ENCODE measurements at regions not wholly inside any gene's neighbourhood (a gene's known extent, or its start where the extent isn't known, plus 50 kb on each side); places are given as distances from the start of the nearest gene placed in this dataset.

DNA sequence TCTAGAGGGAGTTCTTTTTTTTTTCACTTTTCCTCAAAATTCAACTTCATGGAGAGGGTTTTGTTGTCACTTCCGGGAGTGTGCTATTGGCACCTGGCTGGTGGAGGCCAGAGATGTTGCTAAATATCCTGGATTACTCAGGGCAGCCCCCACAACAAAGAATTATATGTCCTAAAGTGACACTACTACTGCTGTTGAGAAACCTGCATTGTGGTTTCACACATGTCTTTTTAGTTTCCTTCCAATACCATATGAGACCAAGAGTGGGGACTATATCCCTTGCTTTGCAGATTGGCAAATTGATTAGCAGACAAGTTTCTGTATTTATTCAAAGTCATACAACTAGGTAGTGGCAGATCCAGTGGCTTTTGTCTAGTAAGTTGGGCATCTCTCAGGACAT is 826.8 kb downstream of the TRIB2 start (continued):
- TF ChIP-seq, protein P1, sequence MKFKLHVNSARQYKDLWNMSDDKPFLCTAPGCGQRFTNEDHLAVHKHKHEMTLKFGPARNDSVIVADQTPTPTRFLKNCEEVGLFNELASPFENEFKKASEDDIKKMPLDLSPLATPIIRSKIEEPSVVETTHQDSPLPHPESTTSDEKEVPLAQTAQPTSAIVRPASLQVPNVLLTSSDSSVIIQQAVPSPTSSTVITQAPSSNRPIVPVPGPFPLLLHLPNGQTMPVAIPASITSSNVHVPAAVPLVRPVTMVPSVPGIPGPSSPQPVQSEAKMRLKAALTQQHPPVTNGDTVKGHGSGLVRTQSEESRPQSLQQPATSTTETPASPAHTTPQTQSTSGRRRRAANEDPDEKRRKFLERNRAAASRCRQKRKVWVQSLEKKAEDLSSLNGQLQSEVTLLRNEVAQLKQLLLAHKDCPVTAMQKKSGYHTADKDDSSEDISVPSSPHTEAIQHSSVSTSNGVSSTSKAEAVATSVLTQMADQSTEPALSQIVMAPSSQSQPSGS (IDR thresholded peaks at IDR 0.05; ENCODE audit: low read length) = 0 out of 2 replicates have a peak, but pooled peaks have one; percentile 7
- TF ChIP-seq CHD2 (IDR thresholded peaks at IDR 0.05; ENCODE audit: borderline replicate concordance, low read depth, low read length) = no peak
- TF ChIP-seq FOXM1 (IDR thresholded peaks at IDR 0.05; ENCODE audit: low read depth, low read length) = no peak
- TF ChIP-seq, protein P2, sequence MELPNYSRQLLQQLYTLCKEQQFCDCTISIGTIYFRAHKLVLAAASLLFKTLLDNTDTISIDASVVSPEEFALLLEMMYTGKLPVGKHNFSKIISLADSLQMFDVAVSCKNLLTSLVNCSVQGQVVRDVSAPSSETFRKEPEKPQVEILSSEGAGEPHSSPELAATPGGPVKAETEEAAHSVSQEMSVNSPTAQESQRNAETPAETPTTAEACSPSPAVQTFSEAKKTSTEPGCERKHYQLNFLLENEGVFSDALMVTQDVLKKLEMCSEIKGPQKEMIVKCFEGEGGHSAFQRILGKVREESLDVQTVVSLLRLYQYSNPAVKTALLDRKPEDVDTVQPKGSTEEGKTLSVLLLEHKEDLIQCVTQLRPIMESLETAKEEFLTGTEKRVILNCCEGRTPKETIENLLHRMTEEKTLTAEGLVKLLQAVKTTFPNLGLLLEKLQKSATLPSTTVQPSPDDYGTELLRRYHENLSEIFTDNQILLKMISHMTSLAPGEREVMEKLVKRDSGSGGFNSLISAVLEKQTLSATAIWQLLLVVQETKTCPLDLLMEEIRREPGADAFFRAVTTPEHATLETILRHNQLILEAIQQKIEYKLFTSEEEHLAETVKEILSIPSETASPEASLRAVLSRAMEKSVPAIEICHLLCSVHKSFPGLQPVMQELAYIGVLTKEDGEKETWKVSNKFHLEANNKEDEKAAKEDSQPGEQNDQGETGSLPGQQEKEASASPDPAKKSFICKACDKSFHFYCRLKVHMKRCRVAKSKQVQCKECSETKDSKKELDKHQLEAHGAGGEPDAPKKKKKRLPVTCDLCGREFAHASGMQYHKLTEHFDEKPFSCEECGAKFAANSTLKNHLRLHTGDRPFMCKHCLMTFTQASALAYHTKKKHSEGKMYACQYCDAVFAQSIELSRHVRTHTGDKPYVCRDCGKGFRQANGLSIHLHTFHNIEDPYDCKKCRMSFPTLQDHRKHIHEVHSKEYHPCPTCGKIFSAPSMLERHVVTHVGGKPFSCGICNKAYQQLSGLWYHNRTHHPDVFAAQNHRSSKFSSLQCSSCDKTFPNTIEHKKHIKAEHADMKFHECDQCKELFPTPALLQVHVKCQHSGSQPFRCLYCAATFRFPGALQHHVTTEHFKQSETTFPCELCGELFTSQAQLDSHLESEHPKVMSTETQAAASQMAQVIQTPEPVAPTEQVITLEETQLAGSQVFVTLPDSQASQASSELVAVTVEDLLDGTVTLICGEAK (IDR thresholded peaks at IDR 0.05; ENCODE audit: borderline replicate concordance) = no peak
- TF ChIP-seq RAD21 (IDR thresholded peaks at IDR 0.05; ENCODE audit: insufficient read depth, low read depth, low read length) = 0 out of 2 replicates have a peak, but pooled peaks have one; percentile 18
- TF ChIP-seq ETV6 (conservative IDR thresholded peaks at IDR 0.05 in 1 of 2, IDR thresholded peaks at IDR 0.05 in 1 of 2; ENCODE audit: borderline replicate concordance in 1 of 2, low read depth in 1 of 2) = no peak
- TF ChIP-seq, protein P3, sequence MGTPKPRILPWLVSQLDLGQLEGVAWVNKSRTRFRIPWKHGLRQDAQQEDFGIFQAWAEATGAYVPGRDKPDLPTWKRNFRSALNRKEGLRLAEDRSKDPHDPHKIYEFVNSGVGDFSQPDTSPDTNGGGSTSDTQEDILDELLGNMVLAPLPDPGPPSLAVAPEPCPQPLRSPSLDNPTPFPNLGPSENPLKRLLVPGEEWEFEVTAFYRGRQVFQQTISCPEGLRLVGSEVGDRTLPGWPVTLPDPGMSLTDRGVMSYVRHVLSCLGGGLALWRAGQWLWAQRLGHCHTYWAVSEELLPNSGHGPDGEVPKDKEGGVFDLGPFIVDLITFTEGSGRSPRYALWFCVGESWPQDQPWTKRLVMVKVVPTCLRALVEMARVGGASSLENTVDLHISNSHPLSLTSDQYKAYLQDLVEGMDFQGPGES (IDR thresholded peaks at IDR 0.05) = no peak
- peak; percentile 60 for TF ChIP-seq IKZF1 (conservative IDR thresholded peaks at IDR 0.05)
- TF ChIP-seq RAD51 (IDR thresholded peaks at IDR 0.05) = no peak
- TF ChIP-seq SUPT20H (IDR thresholded peaks at IDR 0.05; ENCODE audit: borderline replicate concordance, control insufficient read depth, low read depth, low read length) = no peak
- no peak for TF ChIP-seq MEF2A (IDR thresholded peaks at IDR 0.05; ENCODE audit: insufficient read depth, low read depth, low read length)
- TF ChIP-seq MTA2 (IDR thresholded peaks at IDR 0.05; ENCODE audit: low read depth) = peak; percentile 55
- TF ChIP-seq KAT2A (conservative IDR thresholded peaks at IDR 0.05; ENCODE audit: control insufficient read depth, low read depth, low read length) = no peak
- no peak for TF ChIP-seq ZNF217 (IDR thresholded peaks at IDR 0.05)
- no peak for TF ChIP-seq MYB (IDR thresholded peaks at IDR 0.05; ENCODE audit: borderline replicate concordance, low read depth, low read length)
- TF ChIP-seq PAX8 (IDR thresholded peaks at IDR 0.05) = no peak
- no peak; the same call in 1 of the 2 replicates for TF ChIP-seq CREM (IDR thresholded peaks at IDR 0.05; ENCODE audit: low read depth)
- no peak for TF ChIP-seq DPF2 (IDR thresholded peaks at IDR 0.05)
- no peak for TF ChIP-seq SMC3 (IDR thresholded peaks at IDR 0.05; ENCODE audit: borderline replicate concordance, low read length)
- TF ChIP-seq, protein P4, sequence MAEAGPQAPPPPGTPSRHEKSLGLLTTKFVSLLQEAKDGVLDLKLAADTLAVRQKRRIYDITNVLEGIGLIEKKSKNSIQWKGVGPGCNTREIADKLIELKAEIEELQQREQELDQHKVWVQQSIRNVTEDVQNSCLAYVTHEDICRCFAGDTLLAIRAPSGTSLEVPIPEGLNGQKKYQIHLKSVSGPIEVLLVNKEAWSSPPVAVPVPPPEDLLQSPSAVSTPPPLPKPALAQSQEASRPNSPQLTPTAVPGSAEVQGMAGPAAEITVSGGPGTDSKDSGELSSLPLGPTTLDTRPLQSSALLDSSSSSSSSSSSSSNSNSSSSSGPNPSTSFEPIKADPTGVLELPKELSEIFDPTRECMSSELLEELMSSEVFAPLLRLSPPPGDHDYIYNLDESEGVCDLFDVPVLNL (IDR thresholded peaks at IDR 0.05; ENCODE audit: low read depth, low read length) = no peak
- TF ChIP-seq, protein P5, sequence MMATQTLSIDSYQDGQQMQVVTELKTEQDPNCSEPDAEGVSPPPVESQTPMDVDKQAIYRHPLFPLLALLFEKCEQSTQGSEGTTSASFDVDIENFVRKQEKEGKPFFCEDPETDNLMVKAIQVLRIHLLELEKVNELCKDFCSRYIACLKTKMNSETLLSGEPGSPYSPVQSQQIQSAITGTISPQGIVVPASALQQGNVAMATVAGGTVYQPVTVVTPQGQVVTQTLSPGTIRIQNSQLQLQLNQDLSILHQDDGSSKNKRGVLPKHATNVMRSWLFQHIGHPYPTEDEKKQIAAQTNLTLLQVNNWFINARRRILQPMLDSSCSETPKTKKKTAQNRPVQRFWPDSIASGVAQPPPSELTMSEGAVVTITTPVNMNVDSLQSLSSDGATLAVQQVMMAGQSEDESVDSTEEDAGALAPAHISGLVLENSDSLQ (IDR thresholded peaks at IDR 0.05) = no peak
- no peak for TF ChIP-seq BACH1 (IDR thresholded peaks at IDR 0.05; ENCODE audit: borderline replicate concordance)
- TF ChIP-seq RUNX3 (IDR thresholded peaks at IDR 0.05; ENCODE audit: low read length) = peak; percentile 61
- no peak for TF ChIP-seq SREBF1 (IDR thresholded peaks at IDR 0.05; ENCODE audit: low read length)
